Heart left ventricle (tissue), 13 donors: ENCODE measurements at regions not wholly inside any gene's neighbourhood (a gene's known extent, or its start where the extent isn't known, plus 50 kb on each side); places are given as distances from the start of the nearest gene placed in this dataset.

Source experiments
- POLR2A ChIP-seq, 2 donors: fragments of 450-650 bp; IDR thresholded peaks; one replicate each; pipeline ENCODE4 v1.6.1; 2017; ENCODE audit warnings: antibody characterized with exemption in 2 of 2, mild to moderate bottlenecking in 2 of 2, moderate library complexity in 2 of 2
- TF ChIP-seq, protein P1 (sequence below), 12 donors: fragments of 200-600 bp; sonication (generic) in 4 of 12; IDR thresholded peaks; one replicate each; pipeline versions ENCODE4 v1.5.0 to v1.8.0; 2018 to 2022; ENCODE audit warnings: antibody characterized with exemption in 12 of 12, mild to moderate bottlenecking in 5 of 12
- donor health status: ischemic (EF 13 %, LVEDD 7.1; RV severe dilation, severe dysfunction).
- donor health status: DM: no; HTN: yes; CAD: no.
- donor health status: DM: no; HTN: no; CAD: no.
- donor health status: ischemic (EF 25% LVEDD 6.9; RV normal size, moderate dysfunction).
- donor health status: ischemic (EF 25% LVEDD 5.7; RV mildly dilated, moderate dysfunction).
- donor health status: ischemic (EF 35%, LVEDD 5.7; RV mildly dilated, moderate dysfunction).
- donor health status: nonischemic (EF 11% LVEDD 7.7; RV severe dilation, severe dysfunction).
- donor health status: DM: yes; HTN: yes; CAD: no.
- donor health status: PGD.
- donor health status: ischemic (EF 29% LVEDD 5.4; RV normal size, mild dysfunction).
- donor health status: nonischemic (EF 23%, LVEDD 6.1; RV moderate dilation, normal function).

DNA sequence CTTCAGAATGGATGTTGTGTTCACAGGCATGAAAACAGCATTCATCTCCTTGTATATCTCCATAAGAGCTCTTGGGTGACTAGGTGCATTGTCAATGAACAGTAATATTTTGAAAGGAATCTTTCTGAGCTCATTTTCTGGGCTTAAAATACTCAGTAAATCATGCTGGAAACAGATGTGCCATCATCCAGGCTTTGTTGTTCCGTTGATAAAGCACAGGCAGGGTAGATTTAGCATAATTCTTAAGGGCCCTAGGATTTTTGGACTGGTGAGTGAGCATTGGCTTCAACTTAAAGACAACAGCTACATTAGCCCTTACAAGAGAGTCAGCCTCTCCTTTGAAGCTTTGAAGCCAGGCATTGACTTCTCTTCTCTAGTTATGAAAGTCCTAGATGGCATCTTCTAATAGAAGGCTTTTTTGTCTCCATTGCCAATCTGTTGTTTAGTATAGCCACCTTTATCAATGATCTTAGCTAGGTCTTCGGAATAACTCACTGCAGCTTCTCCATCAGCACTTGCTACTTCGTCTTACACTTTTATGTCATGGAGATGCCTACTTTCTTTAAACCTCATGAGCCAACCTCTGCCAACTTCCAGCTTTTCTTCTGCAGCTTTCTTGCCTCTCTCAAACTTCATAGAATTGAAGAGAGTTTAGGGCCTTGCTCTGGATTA is 79.6 kb upstream of the PSMA6 start:
- no peak for TF ChIP-seq POLR2A (IDR thresholded peaks at IDR 0.05)
- TF ChIP-seq, protein P1, sequence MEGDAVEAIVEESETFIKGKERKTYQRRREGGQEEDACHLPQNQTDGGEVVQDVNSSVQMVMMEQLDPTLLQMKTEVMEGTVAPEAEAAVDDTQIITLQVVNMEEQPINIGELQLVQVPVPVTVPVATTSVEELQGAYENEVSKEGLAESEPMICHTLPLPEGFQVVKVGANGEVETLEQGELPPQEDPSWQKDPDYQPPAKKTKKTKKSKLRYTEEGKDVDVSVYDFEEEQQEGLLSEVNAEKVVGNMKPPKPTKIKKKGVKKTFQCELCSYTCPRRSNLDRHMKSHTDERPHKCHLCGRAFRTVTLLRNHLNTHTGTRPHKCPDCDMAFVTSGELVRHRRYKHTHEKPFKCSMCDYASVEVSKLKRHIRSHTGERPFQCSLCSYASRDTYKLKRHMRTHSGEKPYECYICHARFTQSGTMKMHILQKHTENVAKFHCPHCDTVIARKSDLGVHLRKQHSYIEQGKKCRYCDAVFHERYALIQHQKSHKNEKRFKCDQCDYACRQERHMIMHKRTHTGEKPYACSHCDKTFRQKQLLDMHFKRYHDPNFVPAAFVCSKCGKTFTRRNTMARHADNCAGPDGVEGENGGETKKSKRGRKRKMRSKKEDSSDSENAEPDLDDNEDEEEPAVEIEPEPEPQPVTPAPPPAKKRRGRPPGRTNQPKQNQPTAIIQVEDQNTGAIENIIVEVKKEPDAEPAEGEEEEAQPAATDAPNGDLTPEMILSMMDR (IDR thresholded peaks at IDR 0.05), result no peak
